Thyroid gland (tissue), 4 donors: ENCODE measurements at regions not wholly inside any gene's neighbourhood (a gene's known extent, or its start where the extent isn't known, plus 50 kb on each side); places are given as distances from the start of the nearest gene placed in this dataset.
"Not testable (repeated sequence)": the region's sequence is repeated elsewhere in the genome, so short reads cannot be mapped to it uniquely, and the experiment has no call there.

Experiments used
- CTCF ChIP-seq, 6 experiments: fragments of 200-600 bp in 3 of 6; fragments of 450-650 bp in 3 of 6; sonication (generic) in 3 of 6; IDR thresholded peaks; one replicate each; pipeline ENCODE4 v1.5.1; 2016 to 2019; ENCODE audit warnings: antibody characterized with exemption in 6 of 6, mild to moderate bottlenecking in 2 of 6, inconsistent platforms in 1 of 6, moderate library complexity in 1 of 6
- POLR2A ChIP-seq, 2 donors: fragments of 450-650 bp; IDR thresholded peaks; one replicate each; pipeline ENCODE4 v1.6.1; 2017; ENCODE audit warnings: antibody characterized with exemption in 2 of 2, mild to moderate bottlenecking in 2 of 2, moderate library complexity in 1 of 2

GRCh38 chr2:221944452-221944851, 354.3 kb downstream of the PAX3 start:
- TF ChIP-seq CTCF, POLR2A (IDR thresholded peaks at IDR 0.05): not testable (repeated sequence)
